ENCODE measurements at regions not wholly inside any gene's neighbourhood (a gene's known extent, or its start where the extent isn't known, plus 50 kb on each side); places are given as distances from the start of the nearest gene placed in this dataset.

GRCh38 chr2:120402067-120402433, 56.1 kb downstream of the INHBB start:
- TF ChIP-seq CTCF (IDR thresholded peaks at IDR 0.05; ENCODE audit: low read length): no peak
- no peak for TF ChIP-seq EZH2 (IDR thresholded peaks at IDR 0.05; ENCODE audit: borderline replicate concordance, low read length)

Measured in OCI-LY1 (cell line).